HL-60/S4 (cell line): ENCODE measurements at regions not wholly inside any gene's neighbourhood (a gene's known extent, or its start where the extent isn't known, plus 50 kb on each side); places are given as distances from the start of the nearest gene placed in this dataset.

ENCODE experiments used
- in situ Hi-C: fragments of 300-500 bp; cut with MboI; formaldehyde crosslinking; loops from 2 replicates; pipeline ENCODE4 v1.14.3; 2022; ENCODE audit warnings: low sequenced_read_pairs

DNA sequence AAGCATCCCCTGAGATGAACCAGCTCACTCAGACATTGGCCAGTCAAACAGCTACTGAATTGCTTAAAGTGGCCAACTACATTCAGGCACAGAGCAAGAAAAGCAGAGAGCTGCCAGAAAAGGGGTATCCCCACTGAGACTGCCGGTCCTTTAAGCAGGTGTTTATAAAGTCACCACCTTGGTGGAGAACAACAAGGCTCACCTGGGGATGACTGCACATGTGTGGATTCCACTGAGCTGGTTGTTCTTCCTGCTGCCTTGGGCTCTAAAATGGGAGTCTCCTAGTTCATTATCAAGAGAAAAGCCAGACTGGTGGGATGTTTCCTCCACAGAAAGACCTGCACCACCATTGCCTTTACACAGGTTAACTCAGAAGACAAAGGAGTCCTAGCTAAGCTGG lies 51.8 kb upstream of the IPO5 start:
- in situ Hi-C loops, result no loop called here
